Body of pancreas (tissue), 4 donors: ENCODE measurements at regions not wholly inside any gene's neighbourhood (a gene's known extent, or its start where the extent isn't known, plus 50 kb on each side); places are given as distances from the start of the nearest gene placed in this dataset.
A peak's percentile ranks its signal among the peaks of the same experiment; 100 is the strongest.

Experiments
- CTCF ChIP-seq, 7 experiments: fragments of 450-650 bp in 4 of 7; fragments of 200-600 bp in 3 of 7; sonication (generic) in 3 of 7; IDR thresholded peaks; one replicate each; pipeline ENCODE4 v1.5.1; 2016 to 2019; ENCODE audit warnings: antibody characterized with exemption in 7 of 7
- POLR2A ChIP-seq, 3 donors: fragments of 450-650 bp; IDR thresholded peaks; one replicate each; pipeline ENCODE4 v1.6.1; 2016; ENCODE audit warnings: antibody characterized with exemption in 3 of 3, mild to moderate bottlenecking in 2 of 3

- TF ChIP-seq CTCF (IDR thresholded peaks at IDR 0.05) (peak in 3 of 7 experiments; percentile 9 to 34 (median 18)), POLR2A (IDR thresholded peaks at IDR 0.05) (no peak)
Measured at GRCh38 chr1:83583351-83584014, 415.4 kb downstream of the TTLL7 start.
